ENCODE measurements at regions not wholly inside any gene's neighbourhood (a gene's known extent, or its start where the extent isn't known, plus 50 kb on each side); places are given as distances from the start of the nearest gene placed in this dataset.

DNA sequence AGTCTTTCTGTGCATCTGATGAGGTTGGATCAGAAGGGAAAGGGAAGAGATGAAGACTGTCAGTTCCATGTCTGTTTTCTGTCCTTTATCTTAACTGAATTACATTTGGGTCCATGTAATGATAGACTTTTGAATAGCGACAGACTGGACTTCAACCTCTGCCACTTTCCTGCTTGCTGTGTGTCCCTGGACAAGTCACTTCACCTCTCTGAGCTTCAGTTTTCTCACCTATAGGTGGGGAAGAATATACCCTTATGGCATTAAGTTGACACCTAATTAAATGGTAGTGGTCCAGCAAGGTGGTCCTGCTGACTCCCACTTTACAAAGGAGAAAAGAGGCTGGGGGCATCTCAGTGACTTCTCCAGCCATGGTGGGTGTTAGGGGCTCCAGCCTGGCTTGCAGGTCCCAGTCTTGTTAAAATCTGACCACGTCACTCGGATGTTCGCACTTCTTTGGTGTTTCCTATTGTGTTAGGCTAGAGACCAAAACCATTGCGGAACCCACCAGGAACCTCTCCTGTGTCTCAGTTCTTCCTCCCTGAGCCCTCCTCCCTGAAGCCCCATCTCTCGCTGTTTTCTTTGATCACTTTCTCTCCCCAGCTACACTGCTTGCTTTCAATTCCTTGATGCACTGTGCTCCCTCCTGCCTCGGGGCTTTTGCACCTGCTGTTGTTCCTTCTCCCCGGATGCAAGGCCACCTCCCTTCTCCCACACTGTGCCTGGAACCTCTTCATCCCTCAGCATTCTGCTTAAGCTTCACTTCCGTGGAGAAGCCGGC, 256.5 kb downstream of the NSG2 start:
- no peak overlapping the region for H3K4me2 ChIP-seq (ENCODE audit: low read depth, low read length, poor library complexity, severe bottlenecking)

DNA sequence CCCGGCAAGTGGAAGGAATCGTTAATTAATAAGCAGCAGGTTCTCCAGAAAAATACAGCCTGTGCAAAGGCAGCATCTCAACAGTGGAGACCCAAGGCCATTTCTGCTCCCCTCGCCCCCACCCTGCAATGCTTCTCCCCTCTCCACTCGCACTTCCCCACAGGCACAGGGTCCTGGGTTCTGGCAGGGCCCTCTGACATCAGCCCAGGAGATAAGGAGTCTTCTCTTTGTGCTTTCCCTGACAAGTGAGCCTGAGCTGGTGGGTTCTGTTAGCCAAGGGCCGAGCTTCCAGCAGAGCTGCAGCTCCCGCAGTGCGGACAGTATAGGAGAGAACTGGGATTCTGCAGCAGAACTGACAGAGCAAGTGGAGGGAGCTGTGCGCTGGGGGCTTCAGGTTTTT, 257.5 kb downstream of the NSG2 start:
- Histone ChIP-seq H3K9ac (ENCODE audit: low read depth, low read length, poor library complexity, severe bottlenecking) (no peak overlapping the region), H2AFZ (ENCODE audit: low read length) (no peak overlapping the region)

More for the DNA sequence above, 256.5 kb downstream of the NSG2 start:
- no peaks in the 10 kb centered on the region for H3K4me1 ChIP-seq (ENCODE audit: insufficient read depth, low read length, poor library complexity, severe bottlenecking)
- no peak overlapping the region for H3K4me3 ChIP-seq (ENCODE audit: low read length, poor library complexity, severe bottlenecking)
- H3K27me3 ChIP-seq (ENCODE audit: insufficient read depth, low read length, poor library complexity, severe bottlenecking) = no peaks in the 10 kb centered on the region
- H3K36me3 ChIP-seq (ENCODE audit: insufficient read depth, low read length) = no peaks in the 10 kb centered on the region
- no peak overlapping the region for H2AFZ ChIP-seq (ENCODE audit: low read length)
- TF ChIP-seq, protein P1, sequence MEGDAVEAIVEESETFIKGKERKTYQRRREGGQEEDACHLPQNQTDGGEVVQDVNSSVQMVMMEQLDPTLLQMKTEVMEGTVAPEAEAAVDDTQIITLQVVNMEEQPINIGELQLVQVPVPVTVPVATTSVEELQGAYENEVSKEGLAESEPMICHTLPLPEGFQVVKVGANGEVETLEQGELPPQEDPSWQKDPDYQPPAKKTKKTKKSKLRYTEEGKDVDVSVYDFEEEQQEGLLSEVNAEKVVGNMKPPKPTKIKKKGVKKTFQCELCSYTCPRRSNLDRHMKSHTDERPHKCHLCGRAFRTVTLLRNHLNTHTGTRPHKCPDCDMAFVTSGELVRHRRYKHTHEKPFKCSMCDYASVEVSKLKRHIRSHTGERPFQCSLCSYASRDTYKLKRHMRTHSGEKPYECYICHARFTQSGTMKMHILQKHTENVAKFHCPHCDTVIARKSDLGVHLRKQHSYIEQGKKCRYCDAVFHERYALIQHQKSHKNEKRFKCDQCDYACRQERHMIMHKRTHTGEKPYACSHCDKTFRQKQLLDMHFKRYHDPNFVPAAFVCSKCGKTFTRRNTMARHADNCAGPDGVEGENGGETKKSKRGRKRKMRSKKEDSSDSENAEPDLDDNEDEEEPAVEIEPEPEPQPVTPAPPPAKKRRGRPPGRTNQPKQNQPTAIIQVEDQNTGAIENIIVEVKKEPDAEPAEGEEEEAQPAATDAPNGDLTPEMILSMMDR (conservative IDR thresholded peaks at IDR 0.05; ENCODE audit: low read length) = no peak
- TF ChIP-seq EZH2phosphoT487 (IDR thresholded peaks at IDR 0.05; ENCODE audit: borderline replicate concordance) = no peak
- H4K20me1 ChIP-seq (ENCODE audit: insufficient read depth, low read length, poor library complexity, severe bottlenecking) = no peaks in the 10 kb centered on the region
- H3K79me2 ChIP-seq (ENCODE audit: insufficient read depth, low read length) = no peaks in the 10 kb centered on the region
- no peak overlapping the region for H3K9ac ChIP-seq (ENCODE audit: low read depth, low read length, poor library complexity, severe bottlenecking)
- H3K9me3 ChIP-seq (ENCODE audit: insufficient read depth, low read depth, low read length) = no peaks in the 10 kb centered on the region
- no peaks in the 10 kb centered on the region for H3K9me2 ChIP-seq (replicated peaks; ENCODE audit: low read depth, low read length)
- H3F3A ChIP-seq (ENCODE audit: low read depth) = no peaks in the 10 kb centered on the region

DNA sequence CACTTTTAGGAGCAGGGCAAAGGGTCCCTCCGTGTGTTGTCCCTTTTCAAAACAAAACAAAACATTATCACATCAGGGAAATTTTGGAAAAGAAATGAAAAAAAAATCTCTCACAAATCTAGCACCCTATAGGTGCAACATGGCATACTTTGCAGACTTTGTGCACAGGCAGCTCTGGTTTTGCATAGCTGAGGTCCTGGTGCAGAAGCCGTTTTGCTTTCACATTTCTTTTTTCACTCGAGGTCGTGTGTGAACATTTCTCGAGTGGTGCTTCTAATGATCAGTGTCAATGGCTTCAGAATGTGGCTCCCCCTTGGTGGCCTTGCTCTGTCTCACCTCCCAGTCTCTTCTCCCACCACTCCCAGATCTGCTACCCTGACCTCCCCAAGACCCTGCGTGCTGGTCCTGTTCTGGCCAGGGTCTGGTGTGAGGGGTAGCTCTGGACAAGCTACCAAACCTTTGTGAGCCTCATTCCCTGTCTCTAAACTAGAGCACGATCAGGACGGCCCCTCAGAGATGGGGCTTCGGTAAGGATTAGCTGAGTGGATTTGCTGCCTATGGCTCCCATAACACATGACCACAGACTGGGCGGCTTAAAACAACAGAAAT, 258.0 kb downstream of the NSG2 start:
- Histone ChIP-seq H3K4me2 (ENCODE audit: low read depth, low read length, poor library complexity, severe bottlenecking) (no peak overlapping the region), H3K9me2 (replicated peaks; ENCODE audit: low read depth, low read length) (no peaks in the 10 kb centered on the region), H3K4me1 (ENCODE audit: insufficient read depth, low read length, poor library complexity, severe bottlenecking) (no peaks in the 10 kb centered on the region), H3K27me3 (ENCODE audit: insufficient read depth, low read length, poor library complexity, severe bottlenecking) (no peaks in the 10 kb centered on the region), H3K4me3 (ENCODE audit: low read length, poor library complexity, severe bottlenecking) (no peak overlapping the region), H3K9me3 (ENCODE audit: insufficient read depth, low read depth, low read length) (no peaks in the 10 kb centered on the region), H3K36me3 (ENCODE audit: insufficient read depth, low read length) (no peaks in the 10 kb centered on the region), H3K9ac (ENCODE audit: low read depth, low read length, poor library complexity, severe bottlenecking) (no peak overlapping the region), H4K20me1 (ENCODE audit: insufficient read depth, low read length, poor library complexity, severe bottlenecking) (no peaks in the 10 kb centered on the region), H3K79me2 (ENCODE audit: insufficient read depth, low read length) (no peaks in the 10 kb centered on the region), H2AFZ (ENCODE audit: low read length) (no peak overlapping the region), H3F3A (ENCODE audit: low read depth) (no peaks in the 10 kb centered on the region)
- TF ChIP-seq, protein P1 (conservative IDR thresholded peaks at IDR 0.05; ENCODE audit: low read length) = no peak
- no peak for TF ChIP-seq EZH2phosphoT487 (IDR thresholded peaks at IDR 0.05; ENCODE audit: borderline replicate concordance)

More for the DNA sequence above, 257.5 kb downstream of the NSG2 start:
- Histone ChIP-seq H3K36me3 (ENCODE audit: insufficient read depth, low read length) (no peaks in the 10 kb centered on the region), H3K4me2 (ENCODE audit: low read depth, low read length, poor library complexity, severe bottlenecking) (no peak overlapping the region), H3F3A (ENCODE audit: low read depth) (no peaks in the 10 kb centered on the region), H3K27me3 (ENCODE audit: insufficient read depth, low read length, poor library complexity, severe bottlenecking) (no peaks in the 10 kb centered on the region), H4K20me1 (ENCODE audit: insufficient read depth, low read length, poor library complexity, severe bottlenecking) (no peaks in the 10 kb centered on the region), H3K9me3 (ENCODE audit: insufficient read depth, low read depth, low read length) (no peaks in the 10 kb centered on the region), H3K4me3 (ENCODE audit: low read length, poor library complexity, severe bottlenecking) (no peak overlapping the region), H3K4me1 (ENCODE audit: insufficient read depth, low read length, poor library complexity, severe bottlenecking) (no peaks in the 10 kb centered on the region), H3K9me2 (replicated peaks; ENCODE audit: low read depth, low read length) (no peaks in the 10 kb centered on the region), H3K79me2 (ENCODE audit: insufficient read depth, low read length) (no peaks in the 10 kb centered on the region)
- TF ChIP-seq, protein P1 (conservative IDR thresholded peaks at IDR 0.05; ENCODE audit: low read length) = no peak
- no peak for TF ChIP-seq EZH2phosphoT487 (IDR thresholded peaks at IDR 0.05; ENCODE audit: borderline replicate concordance)

Measured in Loucy (cell line).